GM12872 (cell line): ENCODE measurements at regions not wholly inside any gene's neighbourhood (a gene's known extent, or its start where the extent isn't known, plus 50 kb on each side); places are given as distances from the start of the nearest gene placed in this dataset.

Experiments used
- TF ChIP-seq, protein P1 (sequence below): IDR thresholded peaks from 3 replicates; pipeline ENCODE4 v1.5.1; 2011; ENCODE audit warnings: low read depth, mild to moderate bottlenecking, low read length, moderate library complexity; ENCODE audit not compliant: insufficient read depth

DNA sequence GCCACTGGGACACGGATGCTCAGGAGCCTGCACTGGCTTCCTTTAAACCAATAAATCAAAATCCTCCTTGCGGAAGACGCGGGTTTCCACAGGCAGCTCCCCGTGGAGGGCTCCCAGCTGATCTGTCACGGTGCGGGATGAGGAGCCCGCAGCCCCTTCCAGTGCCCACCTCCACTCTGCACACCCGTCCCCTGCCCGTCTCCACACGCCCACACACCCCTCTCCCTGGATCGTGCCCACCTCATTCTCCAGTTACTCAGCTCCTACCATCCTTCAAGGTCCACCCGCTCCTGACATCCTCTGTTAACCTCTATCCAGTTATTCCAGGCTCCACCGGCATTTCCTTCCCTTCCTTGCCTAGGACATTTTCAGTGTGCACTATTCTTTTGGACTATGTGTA is 895.9 kb downstream of the TRIML1 start:
- TF ChIP-seq, protein P1, sequence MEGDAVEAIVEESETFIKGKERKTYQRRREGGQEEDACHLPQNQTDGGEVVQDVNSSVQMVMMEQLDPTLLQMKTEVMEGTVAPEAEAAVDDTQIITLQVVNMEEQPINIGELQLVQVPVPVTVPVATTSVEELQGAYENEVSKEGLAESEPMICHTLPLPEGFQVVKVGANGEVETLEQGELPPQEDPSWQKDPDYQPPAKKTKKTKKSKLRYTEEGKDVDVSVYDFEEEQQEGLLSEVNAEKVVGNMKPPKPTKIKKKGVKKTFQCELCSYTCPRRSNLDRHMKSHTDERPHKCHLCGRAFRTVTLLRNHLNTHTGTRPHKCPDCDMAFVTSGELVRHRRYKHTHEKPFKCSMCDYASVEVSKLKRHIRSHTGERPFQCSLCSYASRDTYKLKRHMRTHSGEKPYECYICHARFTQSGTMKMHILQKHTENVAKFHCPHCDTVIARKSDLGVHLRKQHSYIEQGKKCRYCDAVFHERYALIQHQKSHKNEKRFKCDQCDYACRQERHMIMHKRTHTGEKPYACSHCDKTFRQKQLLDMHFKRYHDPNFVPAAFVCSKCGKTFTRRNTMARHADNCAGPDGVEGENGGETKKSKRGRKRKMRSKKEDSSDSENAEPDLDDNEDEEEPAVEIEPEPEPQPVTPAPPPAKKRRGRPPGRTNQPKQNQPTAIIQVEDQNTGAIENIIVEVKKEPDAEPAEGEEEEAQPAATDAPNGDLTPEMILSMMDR = no peak

DNA sequence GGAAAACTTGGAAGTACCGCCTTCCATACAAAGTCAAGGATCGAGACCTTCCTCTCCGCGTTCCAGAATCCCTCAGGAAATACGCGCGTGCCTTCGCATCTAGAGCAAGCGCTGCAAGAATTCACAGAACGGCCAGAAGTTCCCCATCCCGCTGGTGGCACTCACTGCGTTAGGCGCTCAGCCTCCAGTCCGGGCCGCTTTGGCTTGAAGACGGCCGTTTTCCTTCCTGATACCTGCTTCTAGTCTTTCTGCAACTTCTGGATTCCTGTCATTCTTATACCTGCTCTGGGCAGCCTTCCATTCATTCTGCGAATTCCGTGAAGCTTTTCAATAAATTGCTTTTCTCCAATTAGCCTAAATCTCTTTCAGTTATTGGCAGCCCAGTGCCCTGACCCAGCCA is 896.4 kb downstream of the TRIML1 start:
- TF ChIP-seq, protein P1 = no peak

DNA sequence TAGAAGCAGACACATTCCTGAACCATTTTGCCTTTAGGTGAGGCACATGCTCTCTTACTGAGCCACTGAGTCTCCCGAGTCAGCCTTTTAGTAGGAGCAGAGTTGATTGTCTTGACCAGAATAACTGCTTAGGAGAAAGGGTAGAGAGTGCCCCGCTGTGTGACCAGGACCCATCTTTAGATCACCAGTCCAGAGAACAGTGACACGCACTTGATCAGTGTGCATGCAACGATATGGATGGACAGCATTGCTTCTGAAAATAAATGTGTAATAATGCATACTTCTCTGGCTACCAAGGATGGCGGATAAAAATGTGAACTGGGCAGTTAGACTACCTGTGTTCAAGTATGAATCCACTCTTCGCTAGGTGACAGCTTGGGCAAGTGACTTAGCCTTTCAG is 897.7 kb downstream of the TRIML1 start:
- TF ChIP-seq, protein P1 = no peak

DNA sequence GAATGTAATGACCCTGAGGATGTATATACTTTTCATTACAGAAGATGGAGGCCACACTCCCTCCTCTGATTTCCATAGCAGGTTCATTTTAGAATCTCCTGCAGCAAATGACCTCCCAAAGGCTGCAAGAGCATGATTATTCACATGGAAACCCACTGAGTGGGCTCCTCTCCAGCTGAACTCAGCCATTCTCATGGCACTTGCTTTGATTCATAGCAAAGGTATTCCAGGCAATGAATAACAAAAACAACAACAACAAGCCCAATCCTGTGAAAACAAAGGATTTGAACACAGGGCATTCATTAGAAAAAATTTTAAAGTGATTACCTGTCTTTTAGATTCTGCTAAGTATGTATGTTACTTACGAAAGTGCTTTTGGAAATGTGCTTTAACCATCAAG is 894.0 kb upstream of the FRG1 start:
- TF ChIP-seq, protein P1 = no peak

DNA sequence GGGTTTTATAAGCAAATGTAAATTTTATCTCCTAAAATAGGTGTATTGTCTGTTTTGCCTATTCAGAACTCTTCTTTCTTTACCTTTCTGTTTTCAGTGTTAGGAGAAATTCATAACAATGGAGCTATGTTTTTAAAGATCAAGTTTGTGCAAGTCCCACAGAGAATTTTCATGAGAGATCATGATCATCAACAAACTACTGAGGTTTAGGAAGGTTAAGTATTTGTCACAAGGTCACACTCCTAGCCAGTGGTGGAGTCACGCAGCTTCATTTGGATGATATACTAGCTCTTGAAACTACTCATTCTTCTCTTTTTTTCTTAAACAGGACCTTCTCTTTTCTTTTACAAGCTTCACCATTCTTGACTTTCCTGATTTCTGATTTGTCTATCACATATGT is 892.6 kb upstream of the FRG1 start:
- TF ChIP-seq, protein P1 = no peak

DNA sequence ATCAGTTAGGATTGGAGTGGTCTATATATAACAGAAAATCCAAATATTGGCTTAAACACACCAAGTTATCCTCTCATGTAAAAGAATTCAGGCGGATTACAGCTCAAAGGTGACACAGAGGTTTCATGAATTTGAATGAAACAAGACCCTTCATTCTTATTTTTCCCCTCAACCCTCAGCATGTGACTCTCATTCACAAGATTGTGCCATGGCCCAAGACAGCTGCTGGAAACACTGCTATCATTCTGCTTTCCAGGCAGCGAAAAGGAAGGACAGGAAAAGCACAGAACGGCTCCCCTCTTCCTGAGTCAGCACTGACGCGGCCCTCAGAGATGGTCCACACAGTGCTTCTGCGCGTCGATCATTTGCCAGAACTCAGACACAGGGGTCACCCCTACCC is 891.0 kb upstream of the FRG1 start:
- TF ChIP-seq, protein P1 = no peak

DNA sequence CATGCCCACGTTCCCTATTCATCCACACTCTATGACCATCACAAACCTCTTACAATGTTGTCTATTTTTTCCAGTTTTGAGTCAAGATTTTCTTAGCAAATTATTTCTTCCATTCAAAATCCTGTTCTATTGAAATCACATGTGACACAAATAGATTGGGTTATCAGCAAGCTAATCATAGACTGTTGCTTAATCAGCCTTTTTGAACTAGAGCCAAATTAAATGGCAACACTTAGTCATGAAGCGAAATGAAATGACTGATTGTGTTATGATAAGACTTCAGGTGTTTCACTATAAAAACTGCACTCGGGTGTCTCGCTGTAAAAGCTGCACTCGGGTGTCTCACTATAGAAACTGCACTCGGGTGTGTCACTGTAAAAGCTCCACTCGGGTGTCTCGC is 890.0 kb upstream of the FRG1 start:
- TF ChIP-seq, protein P1 = no peak

DNA sequence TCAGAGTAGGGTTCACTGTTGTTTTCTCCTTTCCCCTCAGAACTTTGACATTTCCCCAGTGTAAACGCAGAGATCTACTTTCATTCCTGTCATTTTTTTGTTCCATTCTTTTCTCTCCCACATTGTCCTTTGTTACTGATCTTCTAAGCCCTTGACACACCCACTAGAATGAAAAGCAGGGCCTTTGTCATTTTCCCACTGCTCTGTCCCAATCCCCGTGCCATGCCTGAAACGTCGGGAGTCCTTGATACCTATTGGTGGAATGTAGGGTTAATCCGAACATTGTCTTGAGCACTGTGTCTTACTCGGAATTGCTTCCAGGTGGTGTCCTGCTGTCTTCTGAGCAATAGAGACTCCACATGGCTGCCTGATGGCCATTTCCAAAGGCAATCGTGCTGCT is 887.1 kb upstream of the FRG1 start:
- TF ChIP-seq, protein P1 = no peak
